Suprapubic skin (tissue), 4 donors: ENCODE measurements at regions not wholly inside any gene's neighbourhood (a gene's known extent, or its start where the extent isn't known, plus 50 kb on each side); places are given as distances from the start of the nearest gene placed in this dataset.

Experiments
- EP300 ChIP-seq: sonication (generic); formaldehyde crosslinking; IDR thresholded peaks from one replicate; pipeline ENCODE4 v1.6.1; 2017; ENCODE audit warnings: antibody characterized with exemption
- POLR2A ChIP-seq, 2 donors: fragments of 450-650 bp; IDR thresholded peaks; one replicate each; pipeline ENCODE4 v1.6.1; 2017; ENCODE audit warnings: antibody characterized with exemption in 2 of 2, mild to moderate bottlenecking in 2 of 2, moderate library complexity in 2 of 2
- POLR2AphosphoS5 ChIP-seq, 3 donors: sonication (generic); formaldehyde crosslinking; IDR thresholded peaks; one replicate each; pipeline ENCODE4 v1.6.1; 2017; ENCODE audit warnings: antibody characterized with exemption in 3 of 3
- TF ChIP-seq, protein P1 (sequence below), 2 donors: fragments of 200-600 bp in 1 of 2; fragments of 450-650 bp in 1 of 2; sonication (generic) in 1 of 2; IDR thresholded peaks; one replicate each; pipeline ENCODE4 v1.5.1; 2016 to 2019; ENCODE audit warnings: antibody characterized with exemption in 2 of 2, mild to moderate bottlenecking in 1 of 2, moderate library complexity in 1 of 2

DNA sequence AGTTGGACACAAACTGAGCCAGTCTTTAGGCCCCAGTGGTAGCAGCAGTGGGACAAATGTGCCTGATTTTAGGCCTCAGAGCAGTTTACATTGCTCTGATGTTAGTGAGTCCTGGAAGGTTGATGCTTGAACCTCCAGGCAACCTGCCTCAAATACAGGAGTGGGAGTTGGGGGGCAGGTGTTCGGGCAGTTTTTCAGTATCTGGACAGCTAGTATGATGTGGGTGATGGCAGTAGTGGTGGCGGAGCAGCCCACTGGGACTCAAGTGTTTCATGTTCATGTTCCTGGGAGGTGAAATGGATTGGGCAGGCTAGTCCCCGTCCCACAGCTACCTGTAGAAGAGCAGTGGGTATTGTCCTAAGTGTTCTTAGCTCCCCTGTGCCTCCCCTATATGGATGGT lies 857.8 kb downstream of the JRKL start:
- TF ChIP-seq, protein P1, sequence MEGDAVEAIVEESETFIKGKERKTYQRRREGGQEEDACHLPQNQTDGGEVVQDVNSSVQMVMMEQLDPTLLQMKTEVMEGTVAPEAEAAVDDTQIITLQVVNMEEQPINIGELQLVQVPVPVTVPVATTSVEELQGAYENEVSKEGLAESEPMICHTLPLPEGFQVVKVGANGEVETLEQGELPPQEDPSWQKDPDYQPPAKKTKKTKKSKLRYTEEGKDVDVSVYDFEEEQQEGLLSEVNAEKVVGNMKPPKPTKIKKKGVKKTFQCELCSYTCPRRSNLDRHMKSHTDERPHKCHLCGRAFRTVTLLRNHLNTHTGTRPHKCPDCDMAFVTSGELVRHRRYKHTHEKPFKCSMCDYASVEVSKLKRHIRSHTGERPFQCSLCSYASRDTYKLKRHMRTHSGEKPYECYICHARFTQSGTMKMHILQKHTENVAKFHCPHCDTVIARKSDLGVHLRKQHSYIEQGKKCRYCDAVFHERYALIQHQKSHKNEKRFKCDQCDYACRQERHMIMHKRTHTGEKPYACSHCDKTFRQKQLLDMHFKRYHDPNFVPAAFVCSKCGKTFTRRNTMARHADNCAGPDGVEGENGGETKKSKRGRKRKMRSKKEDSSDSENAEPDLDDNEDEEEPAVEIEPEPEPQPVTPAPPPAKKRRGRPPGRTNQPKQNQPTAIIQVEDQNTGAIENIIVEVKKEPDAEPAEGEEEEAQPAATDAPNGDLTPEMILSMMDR (IDR thresholded peaks at IDR 0.05): no peak
- TF ChIP-seq POLR2A (IDR thresholded peaks at IDR 0.05): no peak
- TF ChIP-seq POLR2AphosphoS5 (IDR thresholded peaks at IDR 0.05): no peak
- no peak for TF ChIP-seq EP300
